Activated CD8-positive, alpha-beta T cell treated with anti-CD3 and anti-CD28 coated beads for 36 hours (primary cell): ENCODE measurements at regions not wholly inside any gene's neighbourhood (a gene's known extent, or its start where the extent isn't known, plus 50 kb on each side); places are given as distances from the start of the nearest gene placed in this dataset.

Experiments
- ATAC-seq: fragments of 200-7000 bp; cut with Tn5 transposase; one replicate; pipeline ENCODE4 v1.10.0; 2021; ENCODE audit warnings: mild to moderate bottlenecking, moderate library complexity
- CTCF ChIA-PET: fragments of 350-600 bp; sonication (Branson Sonifier 250); formaldehyde crosslinking; loops from one replicate; lab custom pipeline; 2021; ENCODE audit warnings: antibody characterized with exemption; lab: Charles Lee
- POLR2A ChIA-PET: fragments of 350-600 bp; sonication (Branson Sonifier 250); formaldehyde crosslinking; loops from one replicate; lab custom pipeline; 2021; ENCODE audit warnings: antibody characterized with exemption; lab: Charles Lee
- DNase-seq: peaks from one replicate; pipeline ENCODE4 v3.0.0-alpha.2; 2020
- H3K27ac Mint-ChIP-seq: one replicate; pipeline ENCODE4 v1.8.0; 2021; ENCODE audit warnings: mild to moderate bottlenecking, mixed read lengths
- H3K27me3 Mint-ChIP-seq: one replicate; pipeline ENCODE4 v1.8.0; 2021; ENCODE audit warnings: mixed read lengths
- H3K36me3 Mint-ChIP-seq: one replicate; pipeline ENCODE4 v1.8.0; 2021; ENCODE audit warnings: low read depth, mixed read lengths
- H3K4me1 Mint-ChIP-seq: one replicate; pipeline ENCODE4 v1.8.0; 2021; ENCODE audit warnings: low read depth, mixed read lengths
- H3K4me3 Mint-ChIP-seq: one replicate; pipeline ENCODE4 v1.8.0; 2021; ENCODE audit warnings: mild to moderate bottlenecking, moderate library complexity, mixed read lengths
- H3K9me3 Mint-ChIP-seq: one replicate; pipeline ENCODE4 v1.8.0; 2021; ENCODE audit warnings: mixed read lengths
- CTCF ChIP-seq: fragments of 200-600 bp; IDR thresholded peaks from one replicate; pipeline ENCODE4 v1.8.0; 2022; ENCODE audit warnings: antibody characterized with exemption, mild to moderate bottlenecking
- intact Hi-C: fragments of 100-400 bp; cut with micrococcal nuclease; formaldehyde crosslinking; loops from one replicate; pipeline ENCODE4 v1.10.0; 2022

GRCh38 chr3:21310891-21311290, 440.1 kb downstream of the ZNF385D start:
- no peak for TF ChIP-seq CTCF
- no peaks in the 10 kb centered on the region for H3K27me3 Mint-ChIP-seq
- intact Hi-C loops: no loop called here
- ChIA-PET CTCF (no interaction called here), POLR2A (no interaction called here)
- H3K27ac Mint-ChIP-seq: no peak overlapping the region
- no peak overlapping the region for H3K4me3 Mint-ChIP-seq
- no peaks in the 10 kb centered on the region for H3K36me3 Mint-ChIP-seq
- no peaks in the 10 kb centered on the region for H3K4me1 Mint-ChIP-seq
- ATAC-seq (no peak), DNase-seq (no peak)
- peaks cover 4% of the 10 kb centered on the region for H3K9me3 Mint-ChIP-seq

- no peak overlapping the region for H3K4me3 Mint-ChIP-seq
- H3K27ac Mint-ChIP-seq: no peak overlapping the region
- peaks cover 7% of the 10 kb centered on the region for H3K9me3 Mint-ChIP-seq
- ATAC-seq: no peak
- H3K4me1 Mint-ChIP-seq: no peaks in the 10 kb centered on the region
- POLR2A ChIA-PET: no interaction called here
- intact Hi-C loops: no loop called here
- no peak for DNase-seq
- H3K36me3 Mint-ChIP-seq: no peaks in the 10 kb centered on the region
- no peak for TF ChIP-seq CTCF
- no peaks in the 10 kb centered on the region for H3K27me3 Mint-ChIP-seq
- CTCF ChIA-PET: no interaction called here
Measured at GRCh38 chr3:21310161-21310560, 440.8 kb downstream of the ZNF385D start.

GRCh38 chr3:21297304-21297703, 453.7 kb downstream of the ZNF385D start:
- Mint-ChIP-seq H3K4me1 (no peaks in the 10 kb centered on the region), H3K36me3 (no peaks in the 10 kb centered on the region), H3K9me3 (peaks cover 3% of the 10 kb centered on the region), H3K27me3 (no peaks in the 10 kb centered on the region), H3K4me3 (no peak overlapping the region), H3K27ac (no peak overlapping the region)
- CTCF ChIA-PET: no interaction called here
- ATAC-seq: no peak
- POLR2A ChIA-PET: no interaction called here
- no peak for TF ChIP-seq CTCF
- DNase-seq: no peak
- intact Hi-C loops: no loop called here

GRCh38 chr3:21294768-21295167, 456.2 kb downstream of the ZNF385D start:
- CTCF ChIA-PET: no interaction called here
- H3K4me3 Mint-ChIP-seq: no peak overlapping the region
- no peak overlapping the region for H3K27ac Mint-ChIP-seq
- no peak for ATAC-seq
- intact Hi-C loops: no loop called here
- H3K27me3 Mint-ChIP-seq: no peaks in the 10 kb centered on the region
- POLR2A ChIA-PET: no interaction called here
- H3K4me1 Mint-ChIP-seq: no peaks in the 10 kb centered on the region
- H3K9me3 Mint-ChIP-seq: peaks cover 3% of the 10 kb centered on the region
- no peak for DNase-seq
- no peak for TF ChIP-seq CTCF
- no peaks in the 10 kb centered on the region for H3K36me3 Mint-ChIP-seq

- no peak overlapping the region for H3K27ac Mint-ChIP-seq
- H3K9me3 Mint-ChIP-seq: no peaks in the 10 kb centered on the region
- ChIA-PET CTCF (no interaction called here), POLR2A (no interaction called here)
- ATAC-seq: no peak
- no peak for TF ChIP-seq CTCF
- no peak for DNase-seq
- H3K27me3 Mint-ChIP-seq: no peaks in the 10 kb centered on the region
- H3K36me3 Mint-ChIP-seq: no peaks in the 10 kb centered on the region
- H3K4me1 Mint-ChIP-seq: no peaks in the 10 kb centered on the region
- H3K4me3 Mint-ChIP-seq: no peak overlapping the region
- intact Hi-C loops: no loop called here
Measured at GRCh38 chr3:21292971-21293370, 458.0 kb downstream of the ZNF385D start.
